ENCODE measurements at regions not wholly inside any gene's neighbourhood (a gene's known extent, or its start where the extent isn't known, plus 50 kb on each side); places are given as distances from the start of the nearest gene placed in this dataset.

GRCh38 chr9:116049456-116049855 lies 104.1 kb upstream of the PAPPA start:
- H3K27me3 ChIP-seq (ENCODE audit: control insufficient read depth in 1 of 2, insufficient read depth in 2 of 2, low read length in 2 of 2), result no peaks in the 10 kb centered on the region
- H3K27ac ChIP-seq (ENCODE audit: extremely low read length, insufficient read depth, low read length), result no peak overlapping the region
- FAIRE-seq (no peak), DNase-seq (ENCODE audit: low spot score) (no peak), ATAC-seq (no peak)
- ChIA-PET POLR2A (no interaction called here), CTCF (ENCODE audit: low intra/inter-chr PET ratio, low total read pairs) (no interaction called here)
- no peaks in the 10 kb centered on the region for H3K79me2 ChIP-seq (ENCODE audit: insufficient read depth, low read length)
- intact Hi-C loops (cut with micrococcal nuclease; ENCODE audit: unreplicated experiment) (no loop called here), in situ Hi-C loops (cut with HindIII; ENCODE audit: extremely low pct_ligation_motif_present, low pct_unique_long_range_greater_than_20kb) (loop anchor here (25.0 kb wide), 1 partner anchor 88 kb away; no protein-coding TSS in a partner anchor)
- H3K9me3 ChIP-seq (ENCODE audit: low read length), result no peaks in the 10 kb centered on the region
- no peak overlapping the region for H3K9ac ChIP-seq (ENCODE audit: insufficient read depth, low read depth, low read length)
- H4K20me1 ChIP-seq (ENCODE audit: insufficient read depth, low read length), result no peaks in the 10 kb centered on the region
- no peak overlapping the region for H3K4me3 ChIP-seq (replicated peaks in 1 of 3; ENCODE audit: insufficient read depth in 1 of 3, low read depth in 2 of 3, low read length in 3 of 3)
- no peak overlapping the region for H3K4me2 ChIP-seq (ENCODE audit: low read depth, low read length)
- H3K36me3 ChIP-seq (replicated peaks in 1 of 2; ENCODE audit: control insufficient read depth in 1 of 2, insufficient read depth in 2 of 2, low read length in 2 of 2), result no peaks in the 10 kb centered on the region
- H3K4me1 ChIP-seq (ENCODE audit: insufficient read depth, low read length), result no peaks in the 10 kb centered on the region
- WGBS (ENCODE audit: low lambda C conversion rate), result under 1% methylated on average over 4 of the region's 4 CpGs
- TF ChIP-seq ZFP41 (CRISPR knock-in tag; IDR thresholded peaks at IDR 0.05; ENCODE audit: borderline replicate concordance), result no peak
- TF ChIP-seq NR2F2 (IDR thresholded peaks at IDR 0.05; ENCODE audit: borderline replicate concordance, low read depth), result no peak
- TF ChIP-seq, protein P1, sequence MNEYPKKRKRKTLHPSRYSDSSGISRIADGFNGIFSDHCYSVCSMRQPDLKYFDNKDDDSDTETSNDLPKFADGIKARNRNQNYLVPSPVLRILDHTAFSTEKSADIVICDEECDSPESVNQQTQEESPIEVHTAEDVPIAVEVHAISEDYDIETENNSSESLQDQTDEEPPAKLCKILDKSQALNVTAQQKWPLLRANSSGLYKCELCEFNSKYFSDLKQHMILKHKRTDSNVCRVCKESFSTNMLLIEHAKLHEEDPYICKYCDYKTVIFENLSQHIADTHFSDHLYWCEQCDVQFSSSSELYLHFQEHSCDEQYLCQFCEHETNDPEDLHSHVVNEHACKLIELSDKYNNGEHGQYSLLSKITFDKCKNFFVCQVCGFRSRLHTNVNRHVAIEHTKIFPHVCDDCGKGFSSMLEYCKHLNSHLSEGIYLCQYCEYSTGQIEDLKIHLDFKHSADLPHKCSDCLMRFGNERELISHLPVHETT (CRISPR knock-in tag; conservative IDR thresholded peaks at IDR 0.05), result no peak
- TF ChIP-seq HNRNPK (IDR thresholded peaks at IDR 0.05; ENCODE audit: low read depth, low read length, poor library complexity, severe bottlenecking), result no peak
- no peak for TF ChIP-seq ZNF331 (CRISPR knock-in tag; IDR thresholded peaks at IDR 0.05)
- no peak for TF ChIP-seq E2F2 (CRISPR knock-in tag; IDR thresholded peaks at IDR 0.05; ENCODE audit: borderline replicate concordance)
- TF ChIP-seq ZNF367 (CRISPR knock-in tag; IDR thresholded peaks at IDR 0.05; ENCODE audit: borderline replicate concordance), result no peak
- no peak for TF ChIP-seq ZMYM3 (CRISPR knock-in tag; IDR thresholded peaks at IDR 0.05)
- TF ChIP-seq CEBPB (IDR thresholded peaks at IDR 0.05; ENCODE audit: borderline replicate concordance, low read depth, low read length), result no peak
- no peak for TF ChIP-seq SP5 (CRISPR knock-in tag; IDR thresholded peaks at IDR 0.05; ENCODE audit: borderline replicate concordance, low read depth)
- TF ChIP-seq POLR2A (IDR thresholded peaks at IDR 0.05; ENCODE audit: insufficient read depth in 1 of 2, low read depth in 2 of 2, low read length in 2 of 2), result no peak
- no peak for TF ChIP-seq STAT6 (CRISPR knock-in tag; IDR thresholded peaks at IDR 0.05; ENCODE audit: borderline replicate concordance)
- TF ChIP-seq, protein P2, sequence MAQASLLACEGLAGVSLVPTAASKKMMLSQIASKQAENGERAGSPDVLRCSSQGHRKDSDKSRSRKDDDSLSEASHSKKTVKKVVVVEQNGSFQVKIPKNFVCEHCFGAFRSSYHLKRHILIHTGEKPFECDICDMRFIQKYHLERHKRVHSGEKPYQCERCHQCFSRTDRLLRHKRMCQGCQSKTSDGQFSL (CRISPR knock-in tag; IDR thresholded peaks at IDR 0.05), result no peak
- no peak for TF ChIP-seq PREB (CRISPR knock-in tag; IDR thresholded peaks at IDR 0.05)
- TF ChIP-seq, protein P3, sequence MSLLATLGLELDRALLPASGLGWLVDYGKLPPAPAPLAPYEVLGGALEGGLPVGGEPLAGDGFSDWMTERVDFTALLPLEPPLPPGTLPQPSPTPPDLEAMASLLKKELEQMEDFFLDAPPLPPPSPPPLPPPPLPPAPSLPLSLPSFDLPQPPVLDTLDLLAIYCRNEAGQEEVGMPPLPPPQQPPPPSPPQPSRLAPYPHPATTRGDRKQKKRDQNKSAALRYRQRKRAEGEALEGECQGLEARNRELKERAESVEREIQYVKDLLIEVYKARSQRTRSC (CRISPR knock-in tag; IDR thresholded peaks at IDR 0.05; ENCODE audit: low read depth), result no peak
- no peak for TF ChIP-seq SMAD9 (CRISPR knock-in tag; IDR thresholded peaks at IDR 0.05)
- no peak for TF ChIP-seq CHCHD3 (CRISPR knock-in tag; IDR thresholded peaks at IDR 0.05)
- no TSS peak for BruUV-seq (replicated peaks)
- H2AFZ ChIP-seq (ENCODE audit: low read length), result no peak overlapping the region
